HG03097 (cell line): ENCODE measurements at regions not wholly inside any gene's neighbourhood (a gene's known extent, or its start where the extent isn't known, plus 50 kb on each side); places are given as distances from the start of the nearest gene placed in this dataset.

Source experiments
- ATAC-seq: cut with Tn5 transposase; IDR thresholded peaks from one replicate; pipeline ENCODE4 v1.9.1; 2021; ENCODE audit not compliant: unreplicated experiment, low FRiP score

GRCh38 chr9:81141961-81142360 is 547.4 kb downstream of the TLE1 start:
- no peak for ATAC-seq

- no peak for ATAC-seq
Measured at GRCh38 chr9:81137976-81138568, 551.3 kb downstream of the TLE1 start.

DNA sequence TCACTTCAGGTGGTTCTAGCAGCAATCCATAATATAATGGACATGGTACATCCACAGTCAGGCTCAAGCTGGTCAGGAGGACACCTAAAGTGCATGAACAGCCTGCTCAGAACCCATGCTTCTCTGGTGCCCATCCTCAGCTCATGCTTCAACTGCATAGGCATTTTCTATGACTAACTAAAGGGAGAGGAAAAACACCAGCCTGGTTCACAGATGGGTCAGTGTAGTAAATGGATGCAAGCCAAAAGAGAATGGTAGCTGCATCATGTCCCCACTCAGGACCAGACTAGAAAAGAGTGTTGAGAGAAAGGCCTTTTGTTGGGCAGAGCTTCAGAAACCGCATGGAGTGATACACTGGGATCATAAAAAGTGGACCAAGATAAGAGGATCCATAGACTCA is 556.6 kb downstream of the TLE1 start:
- no peak for ATAC-seq

- no peak for ATAC-seq
Measured at GRCh38 chr9:81132318-81132717, 557.0 kb downstream of the TLE1 start.

- no peak for ATAC-seq
Measured at GRCh38 chr9:81128701-81129100, 560.6 kb downstream of the TLE1 start.

DNA sequence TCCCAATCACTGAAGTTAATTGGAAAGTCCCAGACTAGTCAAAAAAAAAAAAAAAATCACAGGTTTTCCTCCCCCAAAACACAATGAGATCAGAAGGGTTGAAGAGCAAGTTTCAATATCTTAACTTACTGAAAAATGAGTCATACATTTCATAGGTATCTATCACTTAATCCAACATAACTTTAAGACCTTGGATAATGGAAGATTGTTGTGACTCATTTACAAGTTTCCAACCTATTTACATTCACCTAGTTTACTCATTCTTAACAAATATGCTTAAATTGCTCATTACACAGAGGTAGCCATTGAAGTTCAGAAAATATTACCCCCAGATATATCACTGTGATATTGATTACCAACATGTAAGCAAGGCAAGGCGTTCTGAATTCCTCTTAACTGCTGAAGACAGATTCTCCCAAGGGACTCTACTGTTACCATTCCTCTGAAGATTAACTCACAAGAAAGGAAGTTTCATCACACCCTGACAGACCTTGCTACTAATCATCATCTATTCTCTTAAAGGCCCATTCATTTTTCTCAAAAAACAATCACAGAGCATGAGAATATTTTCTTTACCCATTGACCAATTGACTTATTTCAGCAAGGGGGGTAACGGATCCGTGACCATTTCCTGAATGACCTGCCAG is 563.8 kb downstream of the TLE1 start:
- ATAC-seq = peak; percentile 49

GRCh38 chr9:81123526-81123925 is 565.8 kb downstream of the TLE1 start:
- no peak for ATAC-seq

GRCh38 chr9:81122749-81123148 is 566.6 kb downstream of the TLE1 start:
- ATAC-seq = no peak

DNA sequence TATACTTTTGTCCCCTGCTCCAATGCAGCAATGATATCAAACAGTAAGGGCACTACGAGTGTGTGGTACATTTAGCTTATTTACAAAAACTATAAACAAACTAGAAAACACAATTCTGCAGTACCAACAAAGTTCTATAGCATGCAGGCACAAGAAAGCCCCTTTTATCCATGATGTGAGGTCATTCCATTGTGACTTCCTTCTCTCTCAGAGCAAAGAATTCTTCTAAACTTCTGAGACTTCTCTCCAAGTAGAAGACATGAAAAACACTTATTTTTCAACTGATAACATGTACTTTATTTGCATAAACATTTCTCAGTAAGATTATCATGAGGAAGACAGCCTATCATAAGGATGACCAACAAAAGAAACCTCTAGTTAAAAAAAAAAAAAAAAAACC is 569.8 kb downstream of the TLE1 start:
- no peak for ATAC-seq

GRCh38 chr9:81118416-81118815 is 570.9 kb downstream of the TLE1 start:
- ATAC-seq = no peak

DNA sequence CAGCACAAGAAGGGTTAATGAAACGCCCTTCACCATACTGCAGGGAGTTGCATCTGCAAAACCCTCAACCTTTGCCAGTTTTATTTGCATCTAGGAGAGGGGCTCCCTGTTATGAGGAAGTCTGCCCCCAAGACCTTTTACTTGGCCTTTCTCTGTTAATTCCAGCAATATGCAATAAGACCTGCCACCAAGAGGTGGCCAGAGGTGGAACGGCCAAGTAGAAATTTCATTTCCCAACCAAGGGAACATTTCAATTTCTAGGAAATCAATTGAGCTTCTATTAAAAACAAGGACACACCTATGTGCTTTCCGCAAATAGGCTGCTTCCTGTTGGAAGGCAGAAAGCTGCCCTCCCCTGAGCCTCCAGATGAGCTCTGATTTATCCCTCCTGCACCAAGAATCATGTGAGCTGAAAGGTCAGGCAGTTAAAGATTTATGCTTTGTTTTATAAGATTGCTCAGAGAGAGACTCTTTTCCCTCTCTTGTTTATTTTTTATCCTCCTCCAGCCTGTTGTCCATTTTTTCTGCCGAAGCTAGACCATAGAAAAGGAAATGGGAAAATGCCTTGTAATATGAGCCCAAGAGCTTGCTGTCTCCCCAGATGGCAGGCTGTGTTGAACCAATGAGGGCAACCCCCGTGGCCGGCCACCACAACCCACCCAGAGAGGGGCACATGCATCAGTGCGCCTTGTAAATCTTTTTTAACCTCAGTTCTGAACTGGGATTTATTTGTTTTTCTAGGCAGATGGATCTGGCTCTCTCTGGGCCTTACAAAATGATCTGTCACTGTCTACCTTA is 572.8 kb downstream of the TLE1 start:
- no peak for ATAC-seq

GRCh38 chr9:81113453-81114124 is 575.8 kb downstream of the TLE1 start:
- ATAC-seq = peak; percentile 72

DNA sequence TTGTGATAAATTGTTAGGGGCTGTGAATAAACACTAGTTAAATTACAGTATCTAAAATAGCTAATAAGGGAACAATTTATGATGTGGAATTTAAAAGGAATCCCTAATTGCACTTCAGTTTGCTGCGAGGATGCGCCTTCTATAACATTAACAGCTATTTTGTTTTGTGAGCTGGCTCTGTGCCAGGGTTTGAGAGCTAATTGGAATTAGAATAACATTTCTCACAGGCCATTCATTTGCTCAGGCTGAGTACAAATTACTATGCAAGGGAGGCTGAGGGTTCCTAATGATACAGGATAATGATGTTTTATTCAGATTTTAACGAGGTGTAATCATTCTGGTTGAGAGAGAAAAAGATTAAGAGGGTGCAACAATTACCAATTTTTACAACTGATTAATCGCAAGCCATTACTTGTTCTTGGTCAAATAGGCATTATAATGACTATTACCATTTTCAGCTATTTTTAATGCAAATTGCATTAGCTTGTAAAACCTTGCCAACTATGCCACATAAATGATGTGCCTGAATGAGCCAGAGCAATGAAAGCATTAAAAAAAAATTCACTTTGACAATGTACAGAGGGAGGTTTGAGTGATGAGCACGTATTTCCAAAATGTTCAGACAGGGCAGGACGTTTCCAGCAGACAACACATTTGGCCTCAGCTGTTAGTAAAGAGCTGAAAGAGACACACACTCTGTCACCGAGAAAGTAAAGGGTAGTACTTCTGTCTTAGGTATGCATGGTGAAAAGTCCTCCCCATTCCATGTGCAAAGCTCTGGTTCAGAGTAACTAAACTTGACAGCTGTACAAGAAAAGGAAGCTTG is 576.5 kb downstream of the TLE1 start:
- ATAC-seq = no peak

DNA sequence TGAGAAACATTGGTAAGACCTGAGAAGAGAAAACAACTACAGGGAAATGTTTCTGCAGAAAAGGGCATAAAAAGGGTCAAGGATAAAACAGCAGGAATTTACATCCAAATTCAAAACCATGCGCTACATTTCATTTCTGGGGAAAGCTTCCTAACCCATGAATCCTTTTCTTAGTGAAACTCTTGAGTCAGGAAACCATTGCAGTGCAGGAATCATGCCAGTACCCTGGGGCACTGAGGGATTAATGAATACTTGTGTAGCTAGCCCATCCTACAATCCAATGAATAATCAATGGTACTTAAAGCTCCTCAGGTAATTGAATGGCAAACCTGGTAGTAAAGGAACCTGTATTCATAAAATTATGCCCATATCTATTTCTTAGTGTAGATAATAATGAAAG is 580.5 kb downstream of the TLE1 start:
- ATAC-seq = no peak

DNA sequence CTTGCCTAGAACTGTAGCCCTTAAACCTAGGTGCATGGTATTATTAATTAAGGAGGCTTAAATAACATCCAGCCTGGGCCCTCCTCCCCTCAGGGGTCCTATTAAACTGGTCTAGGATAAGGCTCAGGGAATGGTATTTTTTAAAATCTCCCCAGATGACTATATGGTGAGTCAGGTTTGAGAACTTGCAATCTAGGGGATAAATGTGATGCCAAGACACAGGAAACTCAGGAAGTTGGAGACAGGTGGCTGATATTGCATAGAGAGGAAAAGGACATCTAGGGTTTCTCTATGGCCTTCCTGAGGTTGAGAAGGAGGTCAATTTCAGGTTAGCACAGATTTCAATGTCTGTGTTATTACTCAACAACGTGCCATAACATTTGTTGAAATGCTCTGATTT is 581.0 kb downstream of the TLE1 start:
- ATAC-seq = no peak

GRCh38 chr9:81103597-81104471 is 585.5 kb downstream of the TLE1 start:
- no peak for ATAC-seq

DNA sequence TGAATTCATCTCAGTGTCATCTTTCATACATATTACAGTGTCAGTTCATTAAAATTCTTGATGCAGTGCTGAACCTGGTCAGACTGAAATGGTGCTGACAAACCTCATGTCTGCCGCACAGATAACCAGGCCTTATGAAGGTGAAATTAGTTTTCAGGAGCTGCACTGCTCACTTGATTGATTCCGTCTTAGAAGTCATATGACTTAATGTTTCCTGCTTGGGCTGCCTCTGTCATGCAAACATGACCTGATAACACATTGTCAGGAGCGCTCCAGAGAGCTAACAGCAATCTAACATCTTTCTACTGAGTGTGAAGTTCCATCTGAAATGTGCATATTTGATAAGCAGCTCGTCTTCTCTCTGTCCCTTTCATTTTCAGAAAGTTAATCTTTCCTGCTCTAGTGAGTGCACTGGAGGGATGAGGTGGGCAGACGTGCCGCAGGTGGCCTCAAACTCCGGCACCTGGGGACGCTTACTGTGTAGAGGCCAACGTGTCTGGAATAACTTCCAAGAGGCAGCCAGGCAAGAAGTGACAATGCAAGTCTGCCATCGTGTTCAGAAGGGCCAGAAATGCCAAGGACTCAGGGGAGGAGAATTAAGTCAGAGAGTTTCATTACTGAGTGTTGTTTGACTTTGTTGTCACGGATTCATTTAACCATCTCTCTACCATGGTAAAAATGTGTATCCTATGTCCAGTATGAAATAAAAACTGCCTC is 592.1 kb downstream of the TLE1 start:
- no peak for ATAC-seq

GRCh38 chr9:81096625-81097024 is 592.7 kb downstream of the TLE1 start:
- no peak for ATAC-seq

DNA sequence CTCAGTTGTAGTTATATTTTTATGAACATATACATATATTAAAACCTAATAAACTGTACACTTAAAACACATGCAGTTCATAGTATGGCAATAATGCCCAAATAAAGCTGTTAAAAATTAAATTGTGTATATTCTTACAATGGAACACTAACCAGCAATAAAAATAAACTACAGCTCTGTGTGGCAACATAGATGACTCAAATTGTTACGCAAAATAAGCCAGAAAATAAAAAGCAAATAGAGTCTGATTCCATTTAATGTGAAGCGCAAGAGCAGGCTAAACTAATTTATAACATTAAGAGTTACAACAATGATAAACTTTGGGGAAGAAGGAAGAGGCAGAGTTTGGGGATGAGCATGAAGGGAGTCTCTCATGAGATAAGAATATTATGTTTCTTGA is 597.3 kb downstream of the TLE1 start:
- no peak for ATAC-seq
